Panc1 (cell line): ENCODE measurements at regions not wholly inside any gene's neighbourhood (a gene's known extent, or its start where the extent isn't known, plus 50 kb on each side); places are given as distances from the start of the nearest gene placed in this dataset.

Experiments
- ATAC-seq: fragments of 200-7000 bp; cut with Tn5 transposase; 2 replicates; pipeline ENCODE4 v1.9.1; 2020; ENCODE audit warnings: mild to moderate bottlenecking, moderate library complexity
- BruUV-seq: library from RNA; stranded (reverse); fragments of 400-500 nt; replicated peaks from 2 replicates; lab custom pipeline; 2021; lab: Mats Ljungman, UMichigan
- CTCF ChIA-PET: fragments of 300-600 bp; sonication (Branson Sonifier 250); formaldehyde crosslinking; loops from one replicate; lab custom pipeline; 2022; ENCODE audit warnings: antibody characterized with exemption; lab: Charles Lee
- POLR2A ChIA-PET: fragments of 300-600 bp; sonication (Branson Sonifier 250); formaldehyde crosslinking; loops from one replicate; lab custom pipeline; 2022; ENCODE audit warnings: antibody characterized with exemption; lab: Charles Lee
- DNase-seq: peaks from one replicate; pipeline ENCODE4 v3.0.0-alpha.2; 2010; ENCODE audit warnings: low read depth, low spot score
- H3K27ac ChIP-seq: 2 replicates; pipeline ENCODE4 v1.5.1; 2011; ENCODE audit warnings: mild to moderate bottlenecking, low read length, inconsistent platforms
- H3K27me3 ChIP-seq: fragments of 200-500 bp; sonication (Bioruptor generic); 2 replicates; pipeline ENCODE4 v1.6.0; 2014; ENCODE audit warnings: low read length, inconsistent platforms; ENCODE audit not compliant: control insufficient read depth, insufficient read depth
- H3K36me3 ChIP-seq: fragments of 200-500 bp; sonication (Bioruptor generic); 2 replicates; pipeline ENCODE4 v1.5.1; 2014; ENCODE audit warnings: inconsistent platforms, mild to moderate bottlenecking, low read length, moderate library complexity; ENCODE audit not compliant: control insufficient read depth, insufficient read depth
- H3K4me1 ChIP-seq: 2 replicates; pipeline ENCODE4 v1.5.1; 2011; ENCODE audit warnings: inconsistent platforms, mild to moderate bottlenecking, low read length, moderate library complexity; ENCODE audit not compliant: control insufficient read depth, insufficient read depth
- H3K4me3 ChIP-seq, 2 experiments: 2 replicates each; pipeline ENCODE4 v1.5.1; 2011 to 2012; ENCODE audit warnings: low read depth in 2 of 2, low read length in 2 of 2, mild to moderate bottlenecking in 2 of 2, inconsistent platforms in 1 of 2, moderate library complexity in 1 of 2
- H3K9me3 ChIP-seq: fragments of 200-500 bp; sonication (Bioruptor generic); 2 replicates; pipeline ENCODE4 v1.5.1; 2014; ENCODE audit warnings: low read depth, mild to moderate bottlenecking, inconsistent platforms, low read length, moderate library complexity; ENCODE audit not compliant: control insufficient read depth, insufficient read depth
- POLR2AphosphoS5 ChIP-seq: IDR thresholded peaks from 2 replicates; pipeline ENCODE4 v1.6.1; 2012; ENCODE audit warnings: mild to moderate bottlenecking, low read depth, low read length, moderate library complexity
- SIN3A ChIP-seq: IDR thresholded peaks from 2 replicates; pipeline ENCODE4 v1.6.1; 2012; ENCODE audit warnings: low read depth, mild to moderate bottlenecking, low read length, moderate library complexity, borderline replicate concordance; ENCODE audit not compliant: insufficient read depth
- TCF7L2 ChIP-seq: IDR thresholded peaks from 2 replicates; pipeline ENCODE4 v1.6.1; 2011; ENCODE audit warnings: mild to moderate bottlenecking, low read depth, low read length, inconsistent platforms
- in situ Hi-C: cut with HindIII; loops from 2 replicates; pipeline ENCODE4 v1.10.0; 2016; ENCODE audit warnings: low sequenced_read_pairs, low pct_unique_long_range_greater_than_20kb
- intact Hi-C: fragments of 100-400 bp; cut with micrococcal nuclease; formaldehyde crosslinking; loops from one replicate; pipeline ENCODE4 v1.10.0; 2022; ENCODE audit not compliant: unreplicated experiment
- TF ChIP-seq, protein P1 (sequence below): fragments of 450-650 bp; IDR thresholded peaks from 2 replicates; pipeline ENCODE4 v1.5.1; 2017; ENCODE audit warnings: mild to moderate bottlenecking
- TF ChIP-seq, protein P2 (sequence below), 2 experiments: IDR thresholded peaks; 2 replicates each; pipeline ENCODE4 v1.6.1; 2011 to 2012; ENCODE audit warnings: low read depth in 2 of 2, control low read depth in 1 of 2, low read length in 1 of 2, mild to moderate bottlenecking in 1 of 2, moderate library complexity in 1 of 2; ENCODE audit not compliant: insufficient read depth in 1 of 2

- DNase-seq: no peak
- no TSS peak for BruUV-seq
- POLR2A ChIA-PET: no interaction called here
- H3K27me3 ChIP-seq: no peaks in the 10 kb centered on the region
- H3K9me3 ChIP-seq: no peaks in the 10 kb centered on the region
- no peak overlapping the region for H3K4me3 ChIP-seq
- CTCF ChIA-PET: no interaction called here
- no peak overlapping the region for H3K27ac ChIP-seq
- no peaks in the 10 kb centered on the region for H3K36me3 ChIP-seq
- intact Hi-C loops (loop anchor here (10.0 kb wide), 1 partner anchor 238 kb away; no protein-coding TSS in a partner anchor), in situ Hi-C loops (no loop called here)
- no peaks in the 10 kb centered on the region for H3K4me1 ChIP-seq
- ATAC-seq: no peak
- TF ChIP-seq, protein P1, sequence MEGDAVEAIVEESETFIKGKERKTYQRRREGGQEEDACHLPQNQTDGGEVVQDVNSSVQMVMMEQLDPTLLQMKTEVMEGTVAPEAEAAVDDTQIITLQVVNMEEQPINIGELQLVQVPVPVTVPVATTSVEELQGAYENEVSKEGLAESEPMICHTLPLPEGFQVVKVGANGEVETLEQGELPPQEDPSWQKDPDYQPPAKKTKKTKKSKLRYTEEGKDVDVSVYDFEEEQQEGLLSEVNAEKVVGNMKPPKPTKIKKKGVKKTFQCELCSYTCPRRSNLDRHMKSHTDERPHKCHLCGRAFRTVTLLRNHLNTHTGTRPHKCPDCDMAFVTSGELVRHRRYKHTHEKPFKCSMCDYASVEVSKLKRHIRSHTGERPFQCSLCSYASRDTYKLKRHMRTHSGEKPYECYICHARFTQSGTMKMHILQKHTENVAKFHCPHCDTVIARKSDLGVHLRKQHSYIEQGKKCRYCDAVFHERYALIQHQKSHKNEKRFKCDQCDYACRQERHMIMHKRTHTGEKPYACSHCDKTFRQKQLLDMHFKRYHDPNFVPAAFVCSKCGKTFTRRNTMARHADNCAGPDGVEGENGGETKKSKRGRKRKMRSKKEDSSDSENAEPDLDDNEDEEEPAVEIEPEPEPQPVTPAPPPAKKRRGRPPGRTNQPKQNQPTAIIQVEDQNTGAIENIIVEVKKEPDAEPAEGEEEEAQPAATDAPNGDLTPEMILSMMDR: no peak
- TF ChIP-seq, protein P2, sequence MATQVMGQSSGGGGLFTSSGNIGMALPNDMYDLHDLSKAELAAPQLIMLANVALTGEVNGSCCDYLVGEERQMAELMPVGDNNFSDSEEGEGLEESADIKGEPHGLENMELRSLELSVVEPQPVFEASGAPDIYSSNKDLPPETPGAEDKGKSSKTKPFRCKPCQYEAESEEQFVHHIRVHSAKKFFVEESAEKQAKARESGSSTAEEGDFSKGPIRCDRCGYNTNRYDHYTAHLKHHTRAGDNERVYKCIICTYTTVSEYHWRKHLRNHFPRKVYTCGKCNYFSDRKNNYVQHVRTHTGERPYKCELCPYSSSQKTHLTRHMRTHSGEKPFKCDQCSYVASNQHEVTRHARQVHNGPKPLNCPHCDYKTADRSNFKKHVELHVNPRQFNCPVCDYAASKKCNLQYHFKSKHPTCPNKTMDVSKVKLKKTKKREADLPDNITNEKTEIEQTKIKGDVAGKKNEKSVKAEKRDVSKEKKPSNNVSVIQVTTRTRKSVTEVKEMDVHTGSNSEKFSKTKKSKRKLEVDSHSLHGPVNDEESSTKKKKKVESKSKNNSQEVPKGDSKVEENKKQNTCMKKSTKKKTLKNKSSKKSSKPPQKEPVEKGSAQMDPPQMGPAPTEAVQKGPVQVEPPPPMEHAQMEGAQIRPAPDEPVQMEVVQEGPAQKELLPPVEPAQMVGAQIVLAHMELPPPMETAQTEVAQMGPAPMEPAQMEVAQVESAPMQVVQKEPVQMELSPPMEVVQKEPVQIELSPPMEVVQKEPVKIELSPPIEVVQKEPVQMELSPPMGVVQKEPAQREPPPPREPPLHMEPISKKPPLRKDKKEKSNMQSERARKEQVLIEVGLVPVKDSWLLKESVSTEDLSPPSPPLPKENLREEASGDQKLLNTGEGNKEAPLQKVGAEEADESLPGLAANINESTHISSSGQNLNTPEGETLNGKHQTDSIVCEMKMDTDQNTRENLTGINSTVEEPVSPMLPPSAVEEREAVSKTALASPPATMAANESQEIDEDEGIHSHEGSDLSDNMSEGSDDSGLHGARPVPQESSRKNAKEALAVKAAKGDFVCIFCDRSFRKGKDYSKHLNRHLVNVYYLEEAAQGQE (IDR thresholded peaks at IDR 0.05; ENCODE audit: insufficient read depth in 1 of 2, low read depth in 2 of 2, low read length in 1 of 2): no peak
- no peak for TF ChIP-seq SIN3A
- no peak for TF ChIP-seq TCF7L2
- no peak for TF ChIP-seq POLR2AphosphoS5
Observed at GRCh38 chr2:183552716-183553115, 428.5 kb downstream of the NUP35 start.

DNA sequence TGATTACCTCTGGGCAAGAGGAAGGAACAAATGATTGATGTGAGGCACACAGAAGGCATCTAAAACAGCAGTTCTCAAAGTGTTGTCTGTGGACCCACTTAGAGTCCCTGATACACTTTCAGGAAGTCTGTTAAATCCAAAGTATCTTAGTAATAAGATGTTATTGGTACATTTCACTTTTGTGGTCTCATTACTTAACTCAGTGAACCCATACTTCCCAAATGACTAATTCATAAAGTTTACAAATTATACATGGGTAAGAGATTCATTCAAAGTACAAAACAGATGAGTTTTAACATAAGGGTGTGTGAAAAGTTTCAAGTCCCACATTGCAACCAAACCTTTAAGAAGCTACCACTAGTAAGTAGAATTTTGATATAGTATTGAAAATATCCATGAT, 440.5 kb downstream of the NUP35 start:
- Histone ChIP-seq H3K9me3 (no peaks in the 10 kb centered on the region), H3K4me1 (no peaks in the 10 kb centered on the region), H3K36me3 (no peaks in the 10 kb centered on the region), H3K27me3 (no peaks in the 10 kb centered on the region), H3K4me3 (no peak overlapping the region), H3K27ac (no peak overlapping the region)
- ATAC-seq: no peak
- intact Hi-C loops: no loop called here
- DNase-seq: no peak
- TF ChIP-seq SIN3A (no peak), POLR2AphosphoS5 (no peak), TCF7L2 (no peak)
- TF ChIP-seq, protein P2 (IDR thresholded peaks at IDR 0.05; ENCODE audit: insufficient read depth in 1 of 2, low read depth in 2 of 2, low read length in 1 of 2): no peak
- TF ChIP-seq, protein P1: no peak
- ChIA-PET CTCF (no interaction called here), POLR2A (no interaction called here)
- no TSS peak for BruUV-seq
- in situ Hi-C loops: no loop called here
